ENCODE measurements at regions not wholly inside any gene's neighbourhood (a gene's known extent, or its start where the extent isn't known, plus 50 kb on each side); places are given as distances from the start of the nearest gene placed in this dataset.
"Not testable (repeated sequence)": the region's sequence is repeated elsewhere in the genome, so short reads cannot be mapped to it uniquely, and the experiment has no call there.

DNA sequence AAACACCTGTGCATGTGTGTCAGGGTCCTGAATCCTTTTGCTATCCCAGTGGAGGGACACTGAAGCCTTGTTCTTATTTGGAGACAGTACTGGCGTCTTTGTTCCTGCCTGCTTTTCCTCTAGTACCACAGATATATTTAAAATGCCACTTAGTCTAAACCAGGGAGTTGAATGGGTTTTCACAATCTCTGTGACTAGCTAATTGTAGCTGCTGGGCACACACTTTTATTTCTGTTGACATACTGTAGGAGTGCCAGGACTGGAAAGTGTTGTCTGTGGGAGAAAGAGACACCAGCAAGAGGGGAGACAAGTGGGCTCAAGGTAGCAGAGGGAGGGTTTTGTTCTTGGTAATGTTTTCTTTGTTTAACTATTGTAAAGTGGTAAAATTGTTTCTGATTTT, 174.0 kb upstream of the SV2C start:
- Mint-ChIP-seq H3K27ac (no peak overlapping the region), H3K36me3 (no peaks in the 10 kb centered on the region), H3K27me3 (peaks cover 15% of the 10 kb centered on the region), H3K9me3 (no peaks in the 10 kb centered on the region), H3K4me3 (no peak overlapping the region), H3K4me1 (no peaks in the 10 kb centered on the region)

DNA sequence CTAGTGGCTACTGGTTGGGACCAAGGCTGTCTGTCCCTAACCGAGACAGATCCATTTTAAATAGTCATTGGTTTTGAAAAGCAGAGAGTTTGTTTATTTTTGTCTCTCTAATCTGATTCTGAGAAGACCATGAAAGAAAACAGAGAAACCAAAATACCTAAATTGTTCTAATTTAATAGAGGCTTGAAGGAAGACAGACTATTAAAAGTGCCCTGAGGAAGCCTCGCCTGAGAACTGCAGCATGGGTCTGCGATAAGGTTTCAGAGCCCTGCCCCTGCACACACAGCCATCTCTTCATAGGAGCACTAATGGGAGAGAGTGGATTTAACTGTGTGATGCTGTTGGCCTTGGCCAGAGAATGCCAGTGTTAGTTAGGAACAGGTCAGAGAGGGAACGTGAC, 175.5 kb upstream of the SV2C start:
- Mint-ChIP-seq H3K27ac (no peak overlapping the region), H3K27me3 (peaks cover 21% of the 10 kb centered on the region), H3K4me3 (no peak overlapping the region), H3K4me1 (no peaks in the 10 kb centered on the region), H3K9me3 (no peaks in the 10 kb centered on the region), H3K36me3 (no peaks in the 10 kb centered on the region)

DNA sequence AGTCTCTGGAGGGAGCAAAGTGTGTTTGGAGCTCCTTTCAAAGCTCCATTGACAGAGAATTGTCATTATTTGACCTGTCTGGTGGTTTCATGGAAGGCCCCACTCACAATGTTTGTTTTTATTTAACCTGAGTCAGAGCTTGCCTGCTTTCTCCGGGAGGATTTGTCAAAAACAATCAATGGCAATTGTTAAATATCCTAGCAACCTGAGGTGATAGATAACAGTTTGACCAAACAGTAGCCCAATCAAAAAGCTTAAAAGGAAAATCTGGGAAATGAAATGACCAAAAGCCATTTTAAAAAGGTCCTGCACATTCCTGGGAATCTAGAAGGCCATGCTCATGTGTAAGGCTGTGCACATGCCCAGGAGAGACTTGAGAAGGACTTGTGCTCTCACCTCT, 177.2 kb upstream of the POC5 start:
- Mint-ChIP-seq H3K27me3 (no peaks in the 10 kb centered on the region), H3K36me3 (no peaks in the 10 kb centered on the region), H3K4me1 (no peaks in the 10 kb centered on the region), H3K4me3 (no peak overlapping the region), H3K27ac (no peak overlapping the region), H3K9me3 (no peaks in the 10 kb centered on the region)

DNA sequence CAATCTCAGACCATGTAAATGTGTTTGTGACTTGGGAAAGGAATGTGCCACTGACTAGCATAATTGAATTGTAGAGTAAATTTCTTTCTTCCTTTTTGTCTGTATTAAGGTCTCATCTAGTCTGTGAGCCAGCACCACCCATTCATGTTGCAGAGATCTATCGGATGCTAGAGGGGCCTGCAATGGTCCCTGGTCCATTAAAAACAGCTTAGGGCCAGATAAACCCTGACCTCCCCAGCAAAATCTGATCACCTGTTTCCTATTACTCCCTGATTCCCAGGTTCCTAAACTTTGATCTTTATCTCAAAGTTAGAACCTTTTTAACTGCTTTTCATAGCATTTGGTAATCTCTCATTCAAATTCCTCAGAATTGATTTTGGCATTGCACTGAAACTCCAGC, 174.5 kb upstream of the POC5 start:
- Mint-ChIP-seq H3K4me1 (no peaks in the 10 kb centered on the region), H3K9me3 (no peaks in the 10 kb centered on the region), H3K27ac (no peak overlapping the region), H3K36me3 (no peaks in the 10 kb centered on the region), H3K27me3 (no peaks in the 10 kb centered on the region), H3K4me3 (no peak overlapping the region)

DNA sequence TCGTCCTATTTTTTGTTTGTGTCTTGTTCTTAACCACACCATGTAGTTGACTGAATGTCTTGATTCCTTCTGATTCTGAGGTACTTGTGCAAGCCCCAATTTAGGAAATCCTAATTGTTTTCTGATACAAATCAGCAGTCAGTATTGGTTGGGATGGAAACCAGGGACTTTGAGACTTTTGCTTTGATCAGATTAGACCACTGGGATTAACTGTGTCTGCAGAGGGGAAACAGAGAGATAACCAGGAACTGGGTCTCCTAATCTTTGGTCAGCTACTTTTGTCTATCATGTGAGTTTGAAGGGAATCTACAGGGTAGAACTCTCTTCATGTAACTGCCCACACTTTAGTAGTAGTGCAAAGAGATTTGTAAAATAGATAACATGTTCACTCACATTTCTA, 173.8 kb upstream of the POC5 start:
- Mint-ChIP-seq H3K4me3 (no peak overlapping the region), H3K4me1 (no peaks in the 10 kb centered on the region), H3K27me3 (no peaks in the 10 kb centered on the region), H3K27ac (no peak overlapping the region), H3K9me3 (no peaks in the 10 kb centered on the region), H3K36me3 (no peaks in the 10 kb centered on the region)

DNA sequence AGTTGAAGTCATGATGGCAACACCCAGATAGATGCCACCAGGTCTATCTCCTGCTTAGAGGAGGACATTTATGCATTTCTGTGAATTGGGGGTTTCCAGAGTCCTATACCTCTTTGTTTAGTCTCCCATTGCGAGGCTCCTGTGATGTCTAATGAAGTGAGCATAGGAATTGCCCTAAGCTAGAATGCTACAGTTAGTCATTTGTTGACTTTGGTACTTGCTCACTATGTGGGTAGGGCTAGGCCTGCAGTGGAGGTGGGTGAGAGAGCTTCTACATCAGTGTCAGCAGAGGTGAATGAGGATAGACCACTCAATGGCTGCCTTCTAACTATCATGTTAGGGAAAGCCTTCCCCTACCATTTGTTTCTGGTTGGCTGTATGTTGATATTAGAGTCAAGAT, 173.3 kb upstream of the POC5 start:
- Mint-ChIP-seq H3K36me3 (no peaks in the 10 kb centered on the region), H3K4me3 (no peak overlapping the region), H3K27ac (no peak overlapping the region), H3K4me1 (no peaks in the 10 kb centered on the region), H3K27me3 (no peaks in the 10 kb centered on the region), H3K9me3 (no peaks in the 10 kb centered on the region)

DNA sequence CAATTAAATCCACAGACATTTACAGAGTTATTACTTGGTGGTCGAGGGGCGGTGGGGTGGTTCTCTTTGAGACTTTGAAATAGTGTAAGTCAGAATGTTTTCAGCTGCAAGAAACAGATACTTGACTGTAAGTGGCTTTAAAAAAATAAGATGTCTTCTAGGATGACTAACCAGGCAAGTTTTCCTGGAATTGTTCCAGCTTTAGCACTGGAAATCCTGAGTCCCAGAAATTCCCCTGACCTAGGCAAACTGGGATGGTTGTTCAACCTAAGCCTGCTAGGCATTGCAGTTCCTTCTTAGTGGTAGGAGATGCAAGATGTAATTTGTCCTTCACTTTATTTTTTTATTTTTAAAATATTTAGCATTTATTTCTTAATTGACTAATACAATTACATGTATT, 169.5 kb upstream of the POC5 start:
- Mint-ChIP-seq H3K9me3 (no peaks in the 10 kb centered on the region), H3K27ac (no peak overlapping the region), H3K4me3 (no peak overlapping the region), H3K4me1 (no peaks in the 10 kb centered on the region), H3K27me3 (no peaks in the 10 kb centered on the region), H3K36me3 (no peaks in the 10 kb centered on the region)

DNA sequence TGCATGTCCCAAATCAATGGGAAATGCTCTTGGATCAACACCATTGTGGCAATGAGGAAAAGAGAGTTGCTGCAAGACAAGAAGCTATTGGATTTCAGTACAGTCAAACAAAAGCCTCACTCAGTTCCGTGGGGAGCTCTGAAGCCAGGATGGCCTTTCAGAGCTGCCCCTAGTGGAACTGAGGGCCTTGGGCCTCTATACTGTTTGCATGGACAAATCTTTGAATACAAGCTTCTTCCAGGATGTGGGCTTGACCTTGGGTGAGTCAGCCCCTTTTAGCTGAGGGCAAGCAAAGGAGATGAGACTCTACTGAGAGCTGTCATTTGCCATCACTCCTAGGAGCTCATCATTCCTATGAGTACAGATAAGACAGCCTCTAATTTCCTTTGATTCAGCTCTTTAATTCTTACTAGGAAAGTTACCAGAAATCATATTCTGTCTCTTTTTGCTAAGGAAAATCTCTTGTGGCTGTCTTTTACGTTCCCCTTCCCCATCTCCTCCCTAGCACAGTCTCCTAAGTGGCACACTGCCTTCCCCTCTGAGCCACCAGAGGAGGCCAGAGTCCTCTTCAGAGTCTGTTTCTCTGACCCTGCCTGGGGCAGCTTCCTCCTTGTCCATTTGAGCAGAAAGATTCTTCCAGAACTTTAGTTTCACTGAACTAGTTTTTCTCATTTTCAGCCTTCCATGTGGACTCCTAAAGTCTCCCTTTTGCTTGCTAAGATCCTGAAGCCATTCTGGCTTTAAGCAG, 168.8 kb upstream of the POC5 start:
- Mint-ChIP-seq H3K27ac (no peak overlapping the region), H3K4me1 (no peaks in the 10 kb centered on the region), H3K9me3 (no peaks in the 10 kb centered on the region), H3K4me3 (no peak overlapping the region), H3K36me3 (no peaks in the 10 kb centered on the region), H3K27me3 (no peaks in the 10 kb centered on the region)

DNA sequence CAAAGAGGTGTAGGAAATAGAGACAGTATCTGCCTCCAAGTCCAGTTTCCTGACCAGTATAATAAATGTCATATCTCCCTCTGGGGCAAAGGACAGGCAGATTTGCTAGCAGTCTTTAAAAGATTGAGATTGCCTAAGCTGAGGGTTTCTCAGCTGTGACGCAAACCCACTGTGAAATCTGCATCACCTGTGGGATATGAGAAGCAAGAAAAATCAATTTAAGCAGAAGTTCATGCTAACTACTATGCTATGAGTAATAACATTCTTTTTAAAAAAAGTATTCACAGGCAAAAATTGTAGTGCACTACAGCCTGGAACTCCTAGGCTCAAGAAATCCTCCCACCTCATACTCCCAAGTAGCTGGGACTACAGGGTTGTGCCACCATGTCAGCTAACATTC, 168.1 kb upstream of the POC5 start:
- H3K9me3 Mint-ChIP-seq, result no peaks in the 10 kb centered on the region
- no peaks in the 10 kb centered on the region for H3K36me3 Mint-ChIP-seq
- H3K27me3 Mint-ChIP-seq, result no peaks in the 10 kb centered on the region
- no peaks in the 10 kb centered on the region for H3K4me1 Mint-ChIP-seq
- no peak overlapping the region for H3K27ac Mint-ChIP-seq
- H3K4me3 Mint-ChIP-seq, result no peak overlapping the region

DNA sequence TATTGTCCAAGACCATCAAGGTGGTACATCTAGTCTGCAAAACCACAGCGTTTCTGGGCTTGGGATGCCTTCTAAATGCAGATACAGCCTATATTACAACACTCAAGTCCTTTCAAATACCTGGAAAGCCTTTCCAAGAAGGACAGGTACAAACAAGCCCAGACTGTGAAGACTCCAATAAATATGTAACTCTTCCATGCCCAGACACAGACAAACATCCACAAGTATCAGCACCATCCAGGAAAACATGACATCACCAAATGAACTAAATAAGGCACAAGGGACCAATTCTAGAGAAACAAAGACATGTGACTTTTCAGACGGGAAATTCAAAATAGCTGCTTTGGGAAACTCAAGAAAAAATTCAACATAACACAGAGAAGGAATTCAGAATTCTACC, 152.7 kb upstream of the POC5 start:
- no peaks in the 10 kb centered on the region for H3K9me3 Mint-ChIP-seq
- no peak overlapping the region for H3K27ac Mint-ChIP-seq
- no peak overlapping the region for H3K4me3 Mint-ChIP-seq
- H3K36me3 Mint-ChIP-seq, result no peaks in the 10 kb centered on the region
- peaks cover 17% of the 10 kb centered on the region for H3K27me3 Mint-ChIP-seq
- H3K4me1 Mint-ChIP-seq, result no peaks in the 10 kb centered on the region

DNA sequence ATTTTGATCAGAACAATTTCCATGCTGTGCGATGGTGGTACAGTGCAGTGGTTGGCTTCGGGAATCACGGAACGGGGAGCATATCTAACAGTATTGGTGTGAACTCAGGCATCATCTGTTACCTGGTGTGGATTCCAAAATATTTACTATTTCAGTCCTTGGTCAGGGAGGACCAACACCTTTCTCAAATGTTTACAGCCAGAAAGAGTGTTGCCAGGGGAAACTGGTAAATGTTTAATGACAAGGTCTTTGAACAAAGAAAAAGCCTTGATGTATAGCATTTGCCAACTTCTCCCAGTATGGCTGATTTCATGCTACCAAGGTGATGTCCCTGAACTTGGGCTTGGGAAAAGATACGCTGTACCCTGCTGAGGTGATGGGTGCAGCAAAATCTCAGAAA, 145.6 kb upstream of the POC5 start:
- H3K9me3 Mint-ChIP-seq, result no peaks in the 10 kb centered on the region

DNA sequence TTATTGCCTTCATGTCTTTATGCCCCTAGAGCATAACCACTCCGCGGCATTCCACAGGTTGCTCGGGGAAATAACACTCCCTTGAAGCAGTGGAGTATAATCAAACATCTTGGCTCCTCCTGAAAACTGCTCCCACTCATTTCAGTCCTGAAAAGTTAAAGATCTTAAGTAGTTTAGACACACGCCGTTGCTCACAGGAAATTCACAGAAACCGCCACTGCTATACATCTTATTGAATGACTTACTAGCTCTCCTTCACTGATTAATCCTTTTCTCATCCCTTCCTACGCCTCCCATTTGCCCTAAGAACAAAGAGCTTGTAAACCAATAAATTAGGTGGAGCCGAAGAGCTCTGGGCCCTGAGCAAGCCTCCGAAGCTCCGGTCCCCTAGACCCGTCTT, 142.4 kb upstream of the POC5 start:
- H3K9me3 Mint-ChIP-seq, H3K27ac Mint-ChIP-seq, H3K36me3 Mint-ChIP-seq, H3K4me3 Mint-ChIP-seq, H3K4me1 Mint-ChIP-seq, H3K27me3 Mint-ChIP-seq: not testable (repeated sequence)

More for the DNA sequence above, 145.6 kb upstream of the POC5 start:
- no peak overlapping the region for H3K27ac Mint-ChIP-seq
- no peaks in the 10 kb centered on the region for H3K36me3 Mint-ChIP-seq
- H3K4me3 Mint-ChIP-seq, result no peak overlapping the region
- H3K4me1 Mint-ChIP-seq, result no peaks in the 10 kb centered on the region
- peaks cover 15% of the 10 kb centered on the region for H3K27me3 Mint-ChIP-seq

DNA sequence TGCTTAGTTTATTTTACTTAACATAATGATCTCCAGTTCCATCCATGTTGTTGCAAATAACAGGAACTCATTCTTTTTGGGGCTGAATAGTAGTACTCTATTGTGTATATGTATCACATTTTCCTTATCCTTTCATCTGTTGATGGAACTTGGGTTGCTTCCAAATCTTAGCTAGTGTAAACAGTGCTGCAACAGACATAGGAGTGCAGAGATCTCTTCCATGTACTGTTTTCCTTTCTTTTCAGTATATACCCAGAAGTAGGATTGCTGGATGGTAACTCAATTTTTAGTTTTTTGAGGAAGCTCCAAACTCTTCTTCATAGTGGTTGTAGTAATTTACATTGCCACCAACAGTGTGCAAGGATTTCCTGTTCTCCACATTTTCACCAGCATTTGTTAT, 138.8 kb upstream of the POC5 start:
- no peak overlapping the region for H3K4me3 Mint-ChIP-seq
- H3K27ac Mint-ChIP-seq, result no peak overlapping the region
- H3K36me3 Mint-ChIP-seq, result no peaks in the 10 kb centered on the region
- H3K27me3 Mint-ChIP-seq, result peaks cover 10% of the 10 kb centered on the region
- H3K9me3 Mint-ChIP-seq, result no peaks in the 10 kb centered on the region
- no peaks in the 10 kb centered on the region for H3K4me1 Mint-ChIP-seq

DNA sequence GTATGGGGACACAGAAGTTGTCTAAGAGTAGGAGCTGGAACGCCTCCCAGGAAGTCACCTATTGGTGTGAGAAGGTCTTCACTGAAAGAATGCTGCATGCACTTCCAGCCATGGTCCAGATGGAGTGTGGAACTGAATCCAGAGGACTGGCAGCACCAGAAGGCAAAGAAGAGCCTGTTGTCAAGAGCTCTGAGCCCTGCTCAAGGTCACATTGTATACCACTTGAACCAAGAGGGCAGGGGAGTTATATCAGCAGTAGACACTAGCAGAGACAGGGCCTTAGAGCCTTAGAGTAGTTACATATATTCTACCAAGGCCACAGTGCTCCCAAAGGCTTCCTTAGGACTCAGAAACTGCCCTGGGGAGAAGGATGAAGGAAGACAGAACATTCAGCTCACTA, 130.8 kb upstream of the POC5 start:
- H3K36me3 Mint-ChIP-seq, result no peaks in the 10 kb centered on the region
- H3K4me3 Mint-ChIP-seq, result no peak overlapping the region
- H3K27me3 Mint-ChIP-seq, result peaks cover 10% of the 10 kb centered on the region
- H3K9me3 Mint-ChIP-seq, result no peaks in the 10 kb centered on the region
- no peak overlapping the region for H3K27ac Mint-ChIP-seq
- H3K4me1 Mint-ChIP-seq, result no peaks in the 10 kb centered on the region

DNA sequence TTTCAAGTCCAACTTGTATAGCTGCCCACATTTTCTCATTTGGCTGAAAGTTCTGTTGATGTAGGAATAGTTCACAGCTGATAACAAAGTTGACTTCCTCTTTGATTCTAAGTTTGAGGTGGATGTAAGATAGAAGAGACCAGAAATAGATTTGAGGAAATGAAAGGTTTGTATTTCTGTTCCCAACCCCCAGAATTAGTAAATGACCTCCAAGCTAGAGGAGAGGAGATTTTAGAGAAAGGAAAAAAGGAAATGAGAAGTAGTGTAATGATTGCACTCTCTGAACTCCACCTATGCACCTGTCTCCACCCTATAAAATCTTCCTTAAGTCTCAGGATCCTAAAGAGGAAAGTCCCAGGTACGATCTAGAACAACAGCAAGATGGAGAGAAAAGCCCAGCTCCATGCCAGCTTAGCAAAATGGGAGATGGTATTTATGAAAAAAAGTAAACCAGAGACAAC, 130.4 kb upstream of the POC5 start:
- H3K4me1 Mint-ChIP-seq, result no peaks in the 10 kb centered on the region
- peaks cover 9% of the 10 kb centered on the region for H3K27me3 Mint-ChIP-seq
- no peaks in the 10 kb centered on the region for H3K36me3 Mint-ChIP-seq
- H3K27ac Mint-ChIP-seq, result no peak overlapping the region
- H3K9me3 Mint-ChIP-seq, result no peaks in the 10 kb centered on the region
- H3K4me3 Mint-ChIP-seq, result no peak overlapping the region

DNA sequence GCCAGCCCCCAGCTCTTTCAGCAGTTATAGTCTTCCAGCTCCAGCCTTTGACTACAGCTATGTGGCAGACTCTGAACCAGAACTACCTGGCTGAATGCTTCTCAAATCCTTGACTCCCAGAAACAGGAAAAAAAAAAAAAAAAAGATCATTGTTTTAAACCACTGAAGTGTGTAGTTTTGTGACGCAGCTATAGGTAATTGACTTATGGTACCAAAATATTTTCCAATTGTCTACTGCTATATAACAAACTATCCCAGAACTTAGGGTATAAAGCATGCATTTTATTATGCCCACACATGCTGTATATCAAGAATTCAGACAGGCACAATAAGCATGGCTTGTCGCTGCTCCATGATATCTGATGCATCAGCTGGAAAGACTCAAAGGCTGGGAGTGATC, 127.1 kb upstream of the POC5 start:
- no peaks in the 10 kb centered on the region for H3K4me1 Mint-ChIP-seq
- H3K36me3 Mint-ChIP-seq, result no peaks in the 10 kb centered on the region
- no peak overlapping the region for H3K27ac Mint-ChIP-seq
- H3K9me3 Mint-ChIP-seq, result no peaks in the 10 kb centered on the region
- no peak overlapping the region for H3K4me3 Mint-ChIP-seq
- peaks cover 6% of the 10 kb centered on the region for H3K27me3 Mint-ChIP-seq

DNA sequence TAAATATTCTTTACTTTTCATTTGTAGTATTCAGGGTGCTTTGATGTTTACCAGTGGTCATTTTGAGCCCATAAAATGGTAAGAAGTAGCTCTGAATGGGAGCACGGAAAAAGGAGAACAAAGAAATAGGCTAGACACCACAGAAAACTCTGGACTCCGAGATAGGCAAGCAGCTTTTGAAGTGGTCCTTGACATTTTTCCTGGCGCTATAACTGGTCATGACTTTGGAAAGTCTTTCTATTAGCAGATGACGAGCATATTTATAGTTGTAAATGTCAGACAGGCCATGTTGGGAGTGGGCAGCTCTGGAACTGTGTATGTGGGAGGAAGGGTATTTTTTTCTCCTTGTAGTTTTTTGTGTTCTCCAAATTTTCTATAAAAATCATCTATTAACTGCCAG, 126.1 kb upstream of the POC5 start:
- H3K27me3 Mint-ChIP-seq, result peaks cover 7% of the 10 kb centered on the region
- no peaks in the 10 kb centered on the region for H3K4me1 Mint-ChIP-seq
- no peaks in the 10 kb centered on the region for H3K9me3 Mint-ChIP-seq
- H3K27ac Mint-ChIP-seq, result no peak overlapping the region
- no peaks in the 10 kb centered on the region for H3K36me3 Mint-ChIP-seq
- no peak overlapping the region for H3K4me3 Mint-ChIP-seq
